ENCODE measurements at regions not wholly inside any gene's neighbourhood (a gene's known extent, or its start where the extent isn't known, plus 50 kb on each side); places are given as distances from the start of the nearest gene placed in this dataset.

- POLR2A ChIA-PET (ENCODE audit: low non-redundant PET): no interaction called here
- Histone ChIP-seq H3K36me3 (ENCODE audit: insufficient read depth, low read length, poor library complexity, severe bottlenecking) (no peaks in the 10 kb centered on the region), H3K4me3 (ENCODE audit: low read depth, low read length, poor library complexity, severe bottlenecking) (no peak overlapping the region), H3K9me3 (ENCODE audit: low read depth, low read length, poor library complexity, severe bottlenecking) (no peaks in the 10 kb centered on the region), H3K27me3 (replicated peaks; ENCODE audit: insufficient read depth, low read depth, low read length, poor library complexity) (no peaks in the 10 kb centered on the region), H3K4me1 (ENCODE audit: insufficient read depth, low read length, poor library complexity, severe bottlenecking) (peaks cover 7% of the 10 kb centered on the region), H3K27ac (ENCODE audit: low read depth, low read length, poor library complexity, severe bottlenecking) (no peak overlapping the region)
- intact Hi-C loops (cut with micrococcal nuclease; ENCODE audit: unreplicated experiment): no loop called here
- TF ChIP-seq EZH2 (IDR thresholded peaks at IDR 0.05; ENCODE audit: borderline replicate concordance, low read depth, low read length, poor library complexity, severe bottlenecking): no peak
- TF ChIP-seq, protein P1, sequence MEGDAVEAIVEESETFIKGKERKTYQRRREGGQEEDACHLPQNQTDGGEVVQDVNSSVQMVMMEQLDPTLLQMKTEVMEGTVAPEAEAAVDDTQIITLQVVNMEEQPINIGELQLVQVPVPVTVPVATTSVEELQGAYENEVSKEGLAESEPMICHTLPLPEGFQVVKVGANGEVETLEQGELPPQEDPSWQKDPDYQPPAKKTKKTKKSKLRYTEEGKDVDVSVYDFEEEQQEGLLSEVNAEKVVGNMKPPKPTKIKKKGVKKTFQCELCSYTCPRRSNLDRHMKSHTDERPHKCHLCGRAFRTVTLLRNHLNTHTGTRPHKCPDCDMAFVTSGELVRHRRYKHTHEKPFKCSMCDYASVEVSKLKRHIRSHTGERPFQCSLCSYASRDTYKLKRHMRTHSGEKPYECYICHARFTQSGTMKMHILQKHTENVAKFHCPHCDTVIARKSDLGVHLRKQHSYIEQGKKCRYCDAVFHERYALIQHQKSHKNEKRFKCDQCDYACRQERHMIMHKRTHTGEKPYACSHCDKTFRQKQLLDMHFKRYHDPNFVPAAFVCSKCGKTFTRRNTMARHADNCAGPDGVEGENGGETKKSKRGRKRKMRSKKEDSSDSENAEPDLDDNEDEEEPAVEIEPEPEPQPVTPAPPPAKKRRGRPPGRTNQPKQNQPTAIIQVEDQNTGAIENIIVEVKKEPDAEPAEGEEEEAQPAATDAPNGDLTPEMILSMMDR (conservative IDR thresholded peaks at IDR 0.05; ENCODE audit: low read depth, low read length): no peak
- BruUV-seq (replicated peaks): no TSS peak
- CTCF ChIA-PET: no interaction called here
- no peak for DNase-seq (ENCODE audit: low spot score)
These were observed 148.0 kb downstream of the TTLL2 start for GRCh38 chr6:167472880-167473279.

DNA sequence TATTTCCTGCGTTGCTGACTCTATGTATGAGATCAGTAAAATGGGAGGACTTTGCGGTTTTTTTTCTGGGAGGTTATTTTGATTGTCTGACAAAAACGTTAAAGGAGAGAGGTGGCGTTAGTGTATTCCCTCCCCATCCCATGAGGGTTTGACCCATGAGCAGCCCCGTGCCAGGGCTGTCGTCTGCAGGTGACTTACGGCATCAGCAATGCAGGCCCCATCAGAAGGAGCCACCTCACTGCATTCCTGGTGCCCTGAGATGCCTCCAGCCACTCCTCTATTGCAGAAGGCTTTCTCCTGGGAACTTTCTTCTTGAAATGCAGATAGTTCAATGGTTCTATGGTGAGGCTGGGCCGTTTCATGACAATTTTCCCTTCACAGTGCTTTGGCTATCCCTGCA is 149.3 kb downstream of the TTLL2 start:
- intact Hi-C loops (cut with micrococcal nuclease; ENCODE audit: unreplicated experiment): no loop called here
- DNase-seq (ENCODE audit: low spot score): no peak
- Histone ChIP-seq H3K36me3 (ENCODE audit: insufficient read depth, low read length, poor library complexity, severe bottlenecking) (no peaks in the 10 kb centered on the region), H3K4me3 (ENCODE audit: low read depth, low read length, poor library complexity, severe bottlenecking) (no peak overlapping the region), H3K9me3 (ENCODE audit: low read depth, low read length, poor library complexity, severe bottlenecking) (no peaks in the 10 kb centered on the region), H3K27me3 (replicated peaks; ENCODE audit: insufficient read depth, low read depth, low read length, poor library complexity) (no peaks in the 10 kb centered on the region), H3K4me1 (ENCODE audit: insufficient read depth, low read length, poor library complexity, severe bottlenecking) (peaks cover 2% of the 10 kb centered on the region), H3K27ac (ENCODE audit: low read depth, low read length, poor library complexity, severe bottlenecking) (no peak overlapping the region)
- TF ChIP-seq, protein P1 (conservative IDR thresholded peaks at IDR 0.05; ENCODE audit: low read depth, low read length): no peak
- TF ChIP-seq EZH2 (IDR thresholded peaks at IDR 0.05; ENCODE audit: borderline replicate concordance, low read depth, low read length, poor library complexity, severe bottlenecking): no peak
- no TSS peak for BruUV-seq (replicated peaks)
- ChIA-PET POLR2A (ENCODE audit: low non-redundant PET) (no interaction called here), CTCF (no interaction called here)

- Histone ChIP-seq H3K36me3 (ENCODE audit: insufficient read depth, low read length, poor library complexity, severe bottlenecking) (no peaks in the 10 kb centered on the region), H3K4me3 (ENCODE audit: low read depth, low read length, poor library complexity, severe bottlenecking) (no peak overlapping the region), H3K27me3 (replicated peaks; ENCODE audit: insufficient read depth, low read depth, low read length, poor library complexity) (no peaks in the 10 kb centered on the region), H3K4me1 (ENCODE audit: insufficient read depth, low read length, poor library complexity, severe bottlenecking) (no peaks in the 10 kb centered on the region), H3K9me3 (ENCODE audit: low read depth, low read length, poor library complexity, severe bottlenecking) (no peaks in the 10 kb centered on the region), H3K27ac (ENCODE audit: low read depth, low read length, poor library complexity, severe bottlenecking) (no peak overlapping the region)
- ChIA-PET CTCF (no interaction called here), POLR2A (ENCODE audit: low non-redundant PET) (no interaction called here)
- BruUV-seq (replicated peaks): no TSS peak
- TF ChIP-seq, protein P1 (conservative IDR thresholded peaks at IDR 0.05; ENCODE audit: low read depth, low read length): no peak
- no peak for TF ChIP-seq EZH2 (IDR thresholded peaks at IDR 0.05; ENCODE audit: borderline replicate concordance, low read depth, low read length, poor library complexity, severe bottlenecking)
- intact Hi-C loops (cut with micrococcal nuclease; ENCODE audit: unreplicated experiment): no loop called here
- DNase-seq (ENCODE audit: low spot score): no peak
These were observed 149.8 kb downstream of the TTLL2 start for GRCh38 chr6:167474725-167475124.

Measured in A673 (cell line).